ENCODE measurements at regions not wholly inside any gene's neighbourhood (a gene's known extent, or its start where the extent isn't known, plus 50 kb on each side); places are given as distances from the start of the nearest gene placed in this dataset.

DNA sequence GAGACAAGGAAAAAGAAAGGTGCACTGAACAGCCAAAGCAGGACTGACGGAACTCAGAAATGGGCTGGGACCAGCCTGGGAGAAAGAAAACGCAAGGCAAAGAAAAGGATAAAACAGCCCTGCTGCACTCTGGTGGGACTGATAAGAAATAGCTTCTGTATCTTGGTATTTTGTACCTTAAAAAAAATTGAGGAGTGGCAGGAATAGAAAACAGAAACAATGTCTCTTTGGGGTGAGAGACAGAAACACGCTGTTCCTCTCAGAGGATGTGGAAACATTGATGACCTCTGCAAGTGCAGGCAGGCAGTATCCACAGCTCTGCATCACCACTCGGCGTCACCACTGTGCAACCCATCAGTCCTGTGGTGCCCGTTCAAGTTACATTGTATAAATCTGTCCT lies 152.5 kb upstream of the SPRY1 start:
- no peak overlapping the region for H3K4me2 ChIP-seq
- TF ChIP-seq HDAC2 (IDR thresholded peaks at IDR 0.05) (no peak), MAFK (IDR thresholded peaks at IDR 0.05; ENCODE audit: partially characterized antibody) (no peak), MAZ (IDR thresholded peaks at IDR 0.05; ENCODE audit: borderline replicate concordance, low read depth, low read length) (no peak), CTCF (IDR thresholded peaks at IDR 0.05) (no peak), POLR2A (IDR thresholded peaks at IDR 0.05; ENCODE audit: low read length) (no peak), FOXS1 (CRISPR knock-in tag; IDR thresholded peaks at IDR 0.05) (no peak), JUNB (IDR thresholded peaks at IDR 0.05) (no peak), SMC3 (IDR thresholded peaks at IDR 0.05) (no peak), PHF8 (IDR thresholded peaks at IDR 0.05; ENCODE audit: borderline replicate concordance, low read depth) (no peak), RCOR1 (IDR thresholded peaks at IDR 0.05; ENCODE audit: low read depth, low read length) (no peak), KDM5A (IDR thresholded peaks at IDR 0.05) (no peak), CBX2 (IDR thresholded peaks at IDR 0.05; ENCODE audit: borderline replicate concordance, low read depth) (no peak), RNF2 (IDR thresholded peaks at IDR 0.05; ENCODE audit: borderline replicate concordance, low read depth) (no peak), HOXB5 (CRISPR knock-in tag; IDR thresholded peaks at IDR 0.05) (no peak), ZC3H11A (IDR thresholded peaks at IDR 0.05) (no peak), GATA3 (IDR thresholded peaks at IDR 0.05; ENCODE audit: borderline replicate concordance) (no peak)
- TF ChIP-seq, protein P1, sequence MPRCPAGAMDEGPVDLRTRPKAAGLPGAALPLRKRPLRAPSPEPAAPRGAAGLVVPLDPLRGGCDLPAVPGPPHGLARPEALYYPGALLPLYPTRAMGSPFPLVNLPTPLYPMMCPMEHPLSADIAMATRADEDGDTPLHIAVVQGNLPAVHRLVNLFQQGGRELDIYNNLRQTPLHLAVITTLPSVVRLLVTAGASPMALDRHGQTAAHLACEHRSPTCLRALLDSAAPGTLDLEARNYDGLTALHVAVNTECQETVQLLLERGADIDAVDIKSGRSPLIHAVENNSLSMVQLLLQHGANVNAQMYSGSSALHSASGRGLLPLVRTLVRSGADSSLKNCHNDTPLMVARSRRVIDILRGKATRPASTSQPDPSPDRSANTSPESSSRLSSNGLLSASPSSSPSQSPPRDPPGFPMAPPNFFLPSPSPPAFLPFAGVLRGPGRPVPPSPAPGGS (IDR thresholded peaks at IDR 0.05), result no peak
- TF ChIP-seq, protein P2, sequence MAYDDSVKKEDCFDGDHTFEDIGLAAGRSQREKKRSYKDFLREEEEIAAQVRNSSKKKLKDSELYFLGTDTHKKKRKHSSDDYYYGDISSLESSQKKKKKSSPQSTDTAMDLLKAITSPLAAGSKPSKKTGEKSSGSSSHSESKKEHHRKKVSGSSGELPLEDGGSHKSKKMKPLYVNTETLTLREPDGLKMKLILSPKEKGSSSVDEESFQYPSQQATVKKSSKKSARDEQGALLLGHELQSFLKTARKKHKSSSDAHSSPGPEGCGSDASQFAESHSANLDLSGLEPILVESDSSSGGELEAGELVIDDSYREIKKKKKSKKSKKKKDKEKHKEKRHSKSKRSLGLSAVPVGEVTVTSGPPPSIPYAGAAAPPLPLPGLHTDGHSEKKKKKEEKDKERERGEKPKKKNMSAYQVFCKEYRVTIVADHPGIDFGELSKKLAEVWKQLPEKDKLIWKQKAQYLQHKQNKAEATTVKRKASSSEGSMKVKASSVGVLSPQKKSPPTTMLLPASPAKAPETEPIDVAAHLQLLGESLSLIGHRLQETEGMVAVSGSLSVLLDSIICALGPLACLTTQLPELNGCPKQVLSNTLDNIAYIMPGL (CRISPR knock-in tag; IDR thresholded peaks at IDR 0.05; ENCODE audit: borderline replicate concordance), result no peak
- ChIA-PET POLR2A (no interaction called here), CTCF (interaction anchor here (0.6 kb wide), 1 partner anchor 231 kb away, joined by 3 read pairs; no protein-coding TSS in a partner anchor)
- H3K27ac ChIP-seq, result no peak overlapping the region
- ATAC-seq, result peak in 1 of 2 experiments; percentile 46; a peak in 2 of 6 replicates
- no peak for FAIRE-seq
- H3K9me3 ChIP-seq, result no peaks in the 10 kb centered on the region
- no peaks in the 10 kb centered on the region for H3K4me1 ChIP-seq
- no peak overlapping the region for H3K4me3 ChIP-seq
- peak in 1 of 2 experiments; percentile 3 for DNase-seq (ENCODE audit: low read depth in 1 of 2, low spot score in 1 of 2)
- 91% methylated on average over 6 of the region's 6 CpGs for WGBS (ENCODE audit: missing lambda C conversion rate)

DNA sequence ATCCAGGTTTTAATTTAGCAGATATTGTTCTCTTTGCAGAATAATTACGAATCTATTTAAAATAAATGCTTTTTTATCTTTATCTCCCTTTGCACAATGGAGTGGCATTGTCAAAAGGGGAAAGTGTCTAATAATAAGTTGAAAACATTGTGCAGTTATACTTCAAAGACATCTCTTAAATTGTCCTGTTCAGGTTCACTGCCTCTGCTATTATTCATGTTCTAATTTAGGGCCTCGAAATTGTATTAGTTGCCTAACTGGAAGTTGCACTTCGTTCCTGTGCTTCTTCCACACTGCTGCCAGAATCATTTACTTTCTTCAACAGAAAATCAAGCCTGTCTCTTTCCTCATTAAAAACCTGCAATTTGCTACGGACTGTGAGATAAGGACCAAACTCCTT lies 150.5 kb upstream of the SPRY1 start:
- Histone ChIP-seq H3K4me2 (no peak overlapping the region), H3K27ac (no peak overlapping the region), H3K9me3 (no peaks in the 10 kb centered on the region), H3K4me3 (no peak overlapping the region), H3K4me1 (no peaks in the 10 kb centered on the region)
- TF ChIP-seq CBX2 (IDR thresholded peaks at IDR 0.05; ENCODE audit: borderline replicate concordance, low read depth) (no peak), RARB (CRISPR knock-in tag; IDR thresholded peaks at IDR 0.05) (no peak), HOXB5 (CRISPR knock-in tag; IDR thresholded peaks at IDR 0.05) (no peak), MYC (IDR thresholded peaks at IDR 0.05; ENCODE audit: borderline replicate concordance, low read length) (no peak), KDM1A (IDR thresholded peaks at IDR 0.05; ENCODE audit: low read depth) (no peak), HEYL (CRISPR knock-in tag; IDR thresholded peaks at IDR 0.05) (no peak), ZNF302 (CRISPR knock-in tag; IDR thresholded peaks at IDR 0.05) (no peak), PBX3 (IDR thresholded peaks at IDR 0.05) (no peak), NPAS2 (CRISPR knock-in tag; IDR thresholded peaks at IDR 0.05; ENCODE audit: borderline replicate concordance) (no peak), PHF8 (IDR thresholded peaks at IDR 0.05; ENCODE audit: borderline replicate concordance, low read depth) (no peak), MAFK (IDR thresholded peaks at IDR 0.05; ENCODE audit: partially characterized antibody) (no peak)
- TF ChIP-seq, protein P3, sequence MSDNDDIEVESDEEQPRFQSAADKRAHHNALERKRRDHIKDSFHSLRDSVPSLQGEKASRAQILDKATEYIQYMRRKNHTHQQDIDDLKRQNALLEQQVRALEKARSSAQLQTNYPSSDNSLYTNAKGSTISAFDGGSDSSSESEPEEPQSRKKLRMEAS (IDR thresholded peaks at IDR 0.05), result no peak
- TF ChIP-seq, protein P4, sequence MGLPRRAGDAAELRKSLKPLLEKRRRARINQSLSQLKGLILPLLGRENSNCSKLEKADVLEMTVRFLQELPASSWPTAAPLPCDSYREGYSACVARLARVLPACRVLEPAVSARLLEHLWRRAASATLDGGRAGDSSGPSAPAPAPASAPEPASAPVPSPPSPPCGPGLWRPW (IDR thresholded peaks at IDR 0.05), result no peak
- CTCF ChIA-PET, result no interaction called here
- DNase-seq (ENCODE audit: low read depth in 1 of 2, low spot score in 1 of 2) (no peak), FAIRE-seq (no peak), ATAC-seq (no peak)
- WGBS (ENCODE audit: missing lambda C conversion rate), result 93% methylated on average over 4 of the region's 4 CpGs
- POLR2A ChIA-PET, result no interaction called here
